GM06990 (cell line): ENCODE measurements at regions not wholly inside any gene's neighbourhood (a gene's known extent, or its start where the extent isn't known, plus 50 kb on each side); places are given as distances from the start of the nearest gene placed in this dataset.

Experiments
- DNase-seq: peaks from one replicate; pipeline ENCODE4 v3.0.0-alpha.2; 2011; ENCODE audit not compliant: insufficient read length; ENCODE audit errors: extremely low read depth
- H3K27me3 ChIP-seq: replicated peaks from 2 replicates; pipeline ENCODE4 v1.6.0; 2011; ENCODE audit warnings: low read length; ENCODE audit not compliant: control insufficient read depth, insufficient read depth
- H3K36me3 ChIP-seq: 2 replicates; pipeline ENCODE4 v1.5.1; 2011; ENCODE audit warnings: low read length; ENCODE audit not compliant: control insufficient read depth, insufficient read depth
- H3K4me3 ChIP-seq: replicated peaks from 2 replicates; pipeline ENCODE4 v1.5.1; 2011; ENCODE audit warnings: low read depth, mild to moderate bottlenecking, control low read depth, low read length
- TF ChIP-seq, protein P1 (sequence below): IDR thresholded peaks from 2 replicates; pipeline ENCODE4 v1.5.1; 2011; ENCODE audit warnings: low read length, control low read depth, mild to moderate bottlenecking, inconsistent platforms; ENCODE audit not compliant: insufficient read depth, poor library complexity, severe bottlenecking

DNA sequence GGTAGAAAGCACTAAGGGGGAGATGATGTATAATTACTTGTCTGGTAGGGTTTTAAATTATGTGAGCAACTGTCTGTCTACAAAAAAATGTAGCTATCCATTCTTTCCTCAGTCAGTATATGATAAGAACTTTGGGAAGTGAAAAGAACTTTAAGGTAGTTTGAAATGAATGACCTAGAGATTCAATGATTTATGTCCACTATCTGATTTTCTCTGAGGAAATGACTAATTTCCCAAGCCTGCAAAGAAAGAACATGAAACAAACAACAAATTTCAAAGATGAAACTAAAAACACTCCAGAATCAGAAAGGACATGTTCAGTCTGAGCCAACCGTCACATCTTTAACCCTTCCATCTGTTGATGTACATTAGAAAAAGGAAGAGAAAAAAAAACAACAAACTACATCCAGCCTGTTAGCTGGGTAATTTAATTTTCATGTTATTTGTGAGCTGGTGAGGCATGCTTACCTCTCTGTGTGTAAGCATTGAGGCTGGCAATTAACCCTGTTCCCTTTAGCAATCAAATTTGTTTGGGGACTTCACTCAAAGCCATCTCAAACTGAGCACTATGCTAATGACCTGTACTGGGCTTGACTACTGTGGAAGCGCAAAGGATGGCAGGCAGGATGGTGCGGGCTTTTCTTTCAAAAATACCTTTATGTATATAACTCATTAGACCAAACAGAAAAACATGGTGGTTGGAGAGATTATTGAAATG, 220.1 kb downstream of the TUSC7 start:
- H3K4me3 ChIP-seq = no peak overlapping the region
- no peaks in the 10 kb centered on the region for H3K36me3 ChIP-seq
- DNase-seq = no peak
- TF ChIP-seq, protein P1, sequence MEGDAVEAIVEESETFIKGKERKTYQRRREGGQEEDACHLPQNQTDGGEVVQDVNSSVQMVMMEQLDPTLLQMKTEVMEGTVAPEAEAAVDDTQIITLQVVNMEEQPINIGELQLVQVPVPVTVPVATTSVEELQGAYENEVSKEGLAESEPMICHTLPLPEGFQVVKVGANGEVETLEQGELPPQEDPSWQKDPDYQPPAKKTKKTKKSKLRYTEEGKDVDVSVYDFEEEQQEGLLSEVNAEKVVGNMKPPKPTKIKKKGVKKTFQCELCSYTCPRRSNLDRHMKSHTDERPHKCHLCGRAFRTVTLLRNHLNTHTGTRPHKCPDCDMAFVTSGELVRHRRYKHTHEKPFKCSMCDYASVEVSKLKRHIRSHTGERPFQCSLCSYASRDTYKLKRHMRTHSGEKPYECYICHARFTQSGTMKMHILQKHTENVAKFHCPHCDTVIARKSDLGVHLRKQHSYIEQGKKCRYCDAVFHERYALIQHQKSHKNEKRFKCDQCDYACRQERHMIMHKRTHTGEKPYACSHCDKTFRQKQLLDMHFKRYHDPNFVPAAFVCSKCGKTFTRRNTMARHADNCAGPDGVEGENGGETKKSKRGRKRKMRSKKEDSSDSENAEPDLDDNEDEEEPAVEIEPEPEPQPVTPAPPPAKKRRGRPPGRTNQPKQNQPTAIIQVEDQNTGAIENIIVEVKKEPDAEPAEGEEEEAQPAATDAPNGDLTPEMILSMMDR = no peak
- H3K27me3 ChIP-seq = no peaks in the 10 kb centered on the region

DNA sequence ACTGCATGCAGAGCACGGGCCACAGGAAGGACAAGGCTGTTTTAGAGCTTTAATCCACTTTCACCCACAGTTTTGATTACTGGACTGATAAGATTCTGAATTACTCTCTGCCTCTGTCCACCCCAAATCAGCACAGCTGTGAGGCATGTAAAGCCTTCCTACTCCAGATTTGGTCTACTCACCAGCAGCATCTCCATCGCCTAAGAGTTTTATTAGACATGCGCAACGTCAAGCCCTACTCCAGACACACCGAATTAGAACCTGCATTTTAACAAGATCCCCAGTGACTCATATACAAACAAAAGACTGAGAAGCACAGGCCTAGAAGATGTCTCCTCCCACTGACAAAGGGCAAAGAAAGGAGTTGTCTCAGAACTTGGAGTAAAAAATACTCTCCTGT, 221.2 kb downstream of the TUSC7 start:
- Histone ChIP-seq H3K27me3 (no peaks in the 10 kb centered on the region), H3K36me3 (no peaks in the 10 kb centered on the region), H3K4me3 (no peak overlapping the region)
- DNase-seq = no peak
- TF ChIP-seq, protein P1 = no peak

DNA sequence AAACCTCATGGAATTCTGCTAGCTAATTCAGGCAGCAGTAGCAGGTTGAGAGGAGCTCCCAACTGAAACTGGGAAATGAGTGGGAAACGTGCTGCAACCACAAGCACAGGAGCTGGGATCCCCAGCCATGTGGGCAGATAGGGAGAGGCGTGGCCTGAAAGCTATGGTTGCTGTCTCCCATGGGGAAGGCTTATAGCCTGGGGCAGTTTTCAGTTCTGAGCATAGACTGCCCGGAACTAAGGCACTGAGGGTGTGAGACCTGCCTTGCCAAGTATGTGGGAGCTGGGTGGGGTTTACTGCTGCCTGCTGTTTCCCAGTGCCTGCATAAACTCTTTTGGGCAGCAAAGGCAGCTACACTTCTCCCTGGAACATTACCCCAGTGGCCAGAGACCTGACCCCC, 229.5 kb downstream of the TUSC7 start:
- Histone ChIP-seq H3K27me3 (no peaks in the 10 kb centered on the region), H3K36me3 (no peaks in the 10 kb centered on the region), H3K4me3 (no peak overlapping the region)
- TF ChIP-seq, protein P1 = no peak
- DNase-seq = no peak

GRCh38 chr3:116939550-116939949, 230.0 kb downstream of the TUSC7 start:
- TF ChIP-seq, protein P1 = no peak
- Histone ChIP-seq H3K27me3 (no peaks in the 10 kb centered on the region), H3K36me3 (no peaks in the 10 kb centered on the region), H3K4me3 (no peak overlapping the region)
- DNase-seq = no peak

GRCh38 chr3:116940719-116941118, 231.1 kb downstream of the TUSC7 start:
- Histone ChIP-seq H3K27me3 (no peaks in the 10 kb centered on the region), H3K4me3 (no peak overlapping the region)
- TF ChIP-seq, protein P1 = no peak

GRCh38 chr3:116946376-116946775, 236.8 kb downstream of the TUSC7 start:
- Histone ChIP-seq H3K36me3 (no peaks in the 10 kb centered on the region), H3K4me3 (no peak overlapping the region), H3K27me3 (no peaks in the 10 kb centered on the region)
- TF ChIP-seq, protein P1 = no peak
- no peak for DNase-seq

More at GRCh38 chr3:116940719-116941118, 231.1 kb downstream of the TUSC7 start:
- no peaks in the 10 kb centered on the region for H3K36me3 ChIP-seq
- no peak for DNase-seq
